ENCODE measurements at regions not wholly inside any gene's neighbourhood (a gene's known extent, or its start where the extent isn't known, plus 50 kb on each side); places are given as distances from the start of the nearest gene placed in this dataset.

DNA sequence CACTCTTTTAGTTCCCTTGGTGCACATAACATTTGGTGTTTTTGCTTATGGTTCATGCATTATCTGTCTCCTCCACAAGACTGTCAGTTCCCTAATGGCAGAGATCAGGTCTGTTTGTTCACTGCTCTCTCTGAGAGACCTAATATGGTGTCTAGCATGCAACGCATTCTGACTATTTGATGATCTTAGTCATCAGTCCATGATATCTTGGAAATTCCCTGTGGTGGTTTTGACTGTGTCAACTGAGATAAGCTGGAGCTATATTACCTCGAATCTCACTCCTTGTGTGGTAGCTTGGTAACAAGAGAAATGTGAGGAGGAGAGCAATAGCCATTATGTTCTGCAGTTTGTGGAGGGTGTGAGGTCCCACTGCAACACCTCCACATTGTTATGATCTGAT is 229.8 kb downstream of the FRK start:
- intact Hi-C loops (cut with micrococcal nuclease; ENCODE audit: unreplicated experiment): loop anchor here (10.0 kb wide), 1 partner anchor 1116 kb away; no protein-coding TSS in a partner anchor
- BruUV-seq (replicated peaks): no TSS peak
- CTCF ChIA-PET: interaction anchor here (0.8 to 4.0 kb wide), 4 partner anchors 9 to 68 kb away, joined by 3 to 22 read pairs (median 4); no protein-coding TSS in a partner anchor
- Histone ChIP-seq H3K4me2 (ENCODE audit: control insufficient read depth, insufficient read depth) (no peak overlapping the region), H3K36me3 (ENCODE audit: control insufficient read depth in 2 of 2, insufficient read depth in 2 of 2, low read length in 1 of 2) (no peaks in the 10 kb centered on the region), H3K4me1 (ENCODE audit: control insufficient read depth, insufficient read depth, low read length) (no peaks in the 10 kb centered on the region), H3K27ac (ENCODE audit: control insufficient read depth, insufficient read depth) (no peak overlapping the region), H3K4me3 (no peak overlapping the region), H3K9ac (ENCODE audit: control insufficient read depth, insufficient read depth, low read length) (no peak overlapping the region), H2AFZ (ENCODE audit: control insufficient read depth, low read depth, low read length) (no peak overlapping the region; the same call in 1 of the 2 replicates), H3K9me3 (replicated peaks; ENCODE audit: control insufficient read depth, insufficient read depth, low read length) (no peaks in the 10 kb centered on the region), H3K79me2 (ENCODE audit: control insufficient read depth, insufficient read depth, low read length) (no peaks in the 10 kb centered on the region), H3K27me3 (replicated peaks in 1 of 2; ENCODE audit: control insufficient read depth in 2 of 2, insufficient read depth in 2 of 2, low read length in 1 of 2) (no peaks in the 10 kb centered on the region), H4K20me1 (ENCODE audit: control insufficient read depth, insufficient read depth) (no peaks in the 10 kb centered on the region)
- in situ Hi-C loops (cut with MboI): no loop called here
- WGBS (ENCODE audit: insufficient coverage, insufficient replicate concordance, low lambda C conversion rate, missing lambda C conversion rate): 3% methylated on average over 2 of the region's 2 CpGs
- RAD21 ChIA-PET (ENCODE audit: unreplicated experiment): interaction anchor here (1.7 kb wide), 1 partner anchor 8 kb away, joined by 5 read pairs; no protein-coding TSS in a partner anchor
- POLR2A ChIA-PET: interaction anchor here (0.8 kb wide), 1 partner anchor 114 kb away, joined by 3 read pairs; no protein-coding TSS in a partner anchor
- SMC1A ChIA-PET (ENCODE audit: uncharacterized antibody, unreplicated experiment): interaction anchor here (1.5 to 1.8 kb wide), 2 partner anchors 9 to 12 kb away, joined by 7 read pairs; no protein-coding TSS in a partner anchor
- FAIRE-seq (no peak), ATAC-seq (peak; percentile 85), DNase-seq (ENCODE audit: low read depth, low spot score) (no peak)
- TF ChIP-seq USF1 (IDR thresholded peaks at IDR 0.05; ENCODE audit: borderline replicate concordance, extremely low read length, insufficient read depth, low read depth, low read length): no peak
- TF ChIP-seq RUNX3 (IDR thresholded peaks at IDR 0.05; ENCODE audit: low read length): peak; percentile 27; the same call in 1 of the 2 replicates
- TF ChIP-seq ZNF687 (IDR thresholded peaks at IDR 0.05): no peak
